BJ (cell line): ENCODE measurements at regions not wholly inside any gene's neighbourhood (a gene's known extent, or its start where the extent isn't known, plus 50 kb on each side); places are given as distances from the start of the nearest gene placed in this dataset.

Source experiments
- CTCF ChIA-PET: fragments of 350-600 bp; formaldehyde crosslinking; extraction: SDS; loops from one replicate; lab custom pipeline; 2021; ENCODE audit warnings: antibody characterized with exemption, inconsistent platforms; lab: Yijun Ruan, JAX
- POLR2A ChIA-PET: fragments of 300-600 bp; sonication (Branson Sonifier 250); formaldehyde crosslinking; extraction: SDS; loops from one replicate; lab custom pipeline; 2021; ENCODE audit warnings: antibody characterized with exemption; lab: Charles Lee
- DNase-seq: peaks from one replicate; pipeline ENCODE4 v3.0.0-alpha.2; 2011; ENCODE audit warnings: low read depth
- H3K27me3 ChIP-seq: 2 replicates; pipeline ENCODE4 v1.6.0; 2011; ENCODE audit warnings: low read length; ENCODE audit not compliant: control insufficient read depth, insufficient read depth
- H3K36me3 ChIP-seq: 2 replicates; pipeline ENCODE4 v1.5.1; 2011; ENCODE audit warnings: low read length; ENCODE audit not compliant: control insufficient read depth, insufficient read depth
- H3K4me3 ChIP-seq: 2 replicates; pipeline ENCODE4 v1.5.1; 2011; ENCODE audit warnings: low read depth, mild to moderate bottlenecking, control low read depth, low read length
- CTCF ChIP-seq: IDR thresholded peaks from 2 replicates; pipeline ENCODE4 v1.5.1; 2011; ENCODE audit warnings: low read depth, mild to moderate bottlenecking, control low read depth, inconsistent platforms, low read length, moderate library complexity; ENCODE audit not compliant: insufficient read depth

- no peak for DNase-seq
- no peak for TF ChIP-seq CTCF
- CTCF ChIA-PET: no interaction called here
- Histone ChIP-seq H3K27me3 (no peaks in the 10 kb centered on the region), H3K36me3 (no peaks in the 10 kb centered on the region), H3K4me3 (no peak overlapping the region)
- POLR2A ChIA-PET: no interaction called here
Observed at GRCh38 chr7:113996405-113996804, 77.6 kb upstream of the PPP1R3A start.

GRCh38 chr7:113986216-113986615 lies 67.4 kb upstream of the PPP1R3A start:
- no peak for TF ChIP-seq CTCF
- ChIA-PET CTCF (no interaction called here), POLR2A (no interaction called here)
- no peaks in the 10 kb centered on the region for H3K27me3 ChIP-seq
- H3K36me3 ChIP-seq: no peaks in the 10 kb centered on the region
- no peak overlapping the region for H3K4me3 ChIP-seq
- no peak for DNase-seq

- no peak for DNase-seq
- Histone ChIP-seq H3K27me3 (no peaks in the 10 kb centered on the region), H3K36me3 (no peaks in the 10 kb centered on the region), H3K4me3 (no peak overlapping the region)
- CTCF ChIA-PET: interaction anchor here (1.4 kb wide), 1 partner anchor 14 kb away, joined by 3 read pairs; no protein-coding TSS in a partner anchor
- POLR2A ChIA-PET: no interaction called here
- TF ChIP-seq CTCF: no peak
Observed at GRCh38 chr7:113976508-113976907, 57.7 kb upstream of the PPP1R3A start.

- no peak for DNase-seq
- no peaks in the 10 kb centered on the region for H3K27me3 ChIP-seq
- ChIA-PET POLR2A (no interaction called here), CTCF (no interaction called here)
- no peak for TF ChIP-seq CTCF
- H3K36me3 ChIP-seq: no peaks in the 10 kb centered on the region
- no peak overlapping the region for H3K4me3 ChIP-seq
Observed at GRCh38 chr7:113968713-113969112, 49.9 kb upstream of the PPP1R3A start.
